ENCODE measurements at regions not wholly inside any gene's neighbourhood (a gene's known extent, or its start where the extent isn't known, plus 50 kb on each side); places are given as distances from the start of the nearest gene placed in this dataset.

DNA sequence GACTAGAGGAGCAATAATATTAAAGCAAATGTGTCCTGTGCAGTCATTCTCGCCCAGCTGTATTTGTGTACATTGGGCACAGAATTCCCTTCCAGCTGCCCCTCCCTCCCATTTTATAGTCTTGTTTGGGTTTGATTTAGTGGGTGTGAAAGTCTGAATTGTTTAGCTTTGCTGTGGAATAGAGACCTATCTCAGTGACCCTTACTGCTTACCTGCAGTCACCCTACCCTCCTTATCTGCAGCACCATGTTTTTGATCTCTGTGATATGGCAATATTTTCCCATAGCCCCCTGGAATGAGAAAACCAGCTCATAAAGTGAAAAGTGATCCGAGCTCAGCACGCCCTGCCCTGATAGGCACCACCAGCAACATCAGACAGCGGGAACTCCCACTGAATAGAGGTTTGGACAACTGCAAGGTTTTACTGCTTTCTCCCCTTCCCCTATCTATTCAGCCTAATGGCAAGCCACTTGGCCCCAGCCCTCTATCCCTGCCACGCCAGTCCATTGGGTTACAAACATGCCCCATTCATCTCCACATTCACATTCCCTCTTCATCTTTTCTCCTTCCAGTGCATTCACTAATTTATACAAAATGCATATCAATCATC, 199.0 kb downstream of the ETS1 start:
- no peak overlapping the region for H3K4me3 ChIP-seq (ENCODE audit: low read depth, low read length)
- TF ChIP-seq, protein P1, sequence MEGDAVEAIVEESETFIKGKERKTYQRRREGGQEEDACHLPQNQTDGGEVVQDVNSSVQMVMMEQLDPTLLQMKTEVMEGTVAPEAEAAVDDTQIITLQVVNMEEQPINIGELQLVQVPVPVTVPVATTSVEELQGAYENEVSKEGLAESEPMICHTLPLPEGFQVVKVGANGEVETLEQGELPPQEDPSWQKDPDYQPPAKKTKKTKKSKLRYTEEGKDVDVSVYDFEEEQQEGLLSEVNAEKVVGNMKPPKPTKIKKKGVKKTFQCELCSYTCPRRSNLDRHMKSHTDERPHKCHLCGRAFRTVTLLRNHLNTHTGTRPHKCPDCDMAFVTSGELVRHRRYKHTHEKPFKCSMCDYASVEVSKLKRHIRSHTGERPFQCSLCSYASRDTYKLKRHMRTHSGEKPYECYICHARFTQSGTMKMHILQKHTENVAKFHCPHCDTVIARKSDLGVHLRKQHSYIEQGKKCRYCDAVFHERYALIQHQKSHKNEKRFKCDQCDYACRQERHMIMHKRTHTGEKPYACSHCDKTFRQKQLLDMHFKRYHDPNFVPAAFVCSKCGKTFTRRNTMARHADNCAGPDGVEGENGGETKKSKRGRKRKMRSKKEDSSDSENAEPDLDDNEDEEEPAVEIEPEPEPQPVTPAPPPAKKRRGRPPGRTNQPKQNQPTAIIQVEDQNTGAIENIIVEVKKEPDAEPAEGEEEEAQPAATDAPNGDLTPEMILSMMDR (IDR thresholded peaks at IDR 0.05; ENCODE audit: low read depth, low read length), result no peak

DNA sequence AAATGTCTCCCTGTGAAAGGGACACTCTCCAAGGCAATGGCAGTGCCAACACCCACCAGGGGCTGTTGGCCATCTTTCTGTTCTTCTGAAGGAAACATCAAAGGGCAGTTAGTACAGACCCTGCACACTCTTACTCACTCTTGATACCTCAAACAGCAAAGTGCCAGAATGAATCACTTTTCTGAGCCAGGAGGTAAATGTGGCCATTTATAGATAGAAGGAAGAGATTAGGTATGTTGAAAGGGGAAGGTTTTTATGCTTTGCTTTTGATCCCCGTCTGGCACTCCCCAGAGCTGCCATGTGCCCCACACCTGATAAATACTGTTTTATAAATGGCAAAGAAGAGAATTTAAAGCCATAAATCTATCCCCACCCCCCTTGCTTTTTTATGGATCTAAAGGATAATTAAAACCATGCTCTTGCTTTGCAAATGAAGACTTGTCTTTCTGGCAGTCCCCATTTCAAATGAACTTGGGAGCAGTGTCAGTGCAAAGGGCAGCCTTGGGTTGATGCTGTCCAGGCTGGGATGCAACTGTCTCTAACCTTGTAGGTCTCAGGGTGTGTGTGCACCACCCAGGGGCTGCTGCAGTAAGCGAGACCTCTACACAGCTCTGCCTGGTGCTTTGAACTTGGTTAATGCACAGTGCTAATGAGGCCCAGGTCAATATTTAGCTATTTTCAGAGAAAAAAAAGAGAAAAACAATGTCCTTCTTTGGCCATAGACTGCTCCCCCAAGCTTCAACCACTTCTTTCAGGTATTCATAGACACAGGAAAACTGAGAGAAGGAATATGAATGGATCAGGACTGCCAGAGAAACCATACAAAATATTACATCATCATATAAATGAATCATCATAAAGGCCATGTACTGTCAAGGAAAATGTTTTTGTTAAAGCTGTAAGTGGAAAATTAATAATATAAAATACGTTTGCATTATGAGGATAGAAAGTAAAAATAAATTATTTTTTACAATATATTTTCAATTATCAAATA, 207.5 kb downstream of the ETS1 start:
- no peak overlapping the region for H3K4me3 ChIP-seq (ENCODE audit: low read depth, low read length)
- TF ChIP-seq, protein P1 (IDR thresholded peaks at IDR 0.05; ENCODE audit: low read depth, low read length), result no peak

DNA sequence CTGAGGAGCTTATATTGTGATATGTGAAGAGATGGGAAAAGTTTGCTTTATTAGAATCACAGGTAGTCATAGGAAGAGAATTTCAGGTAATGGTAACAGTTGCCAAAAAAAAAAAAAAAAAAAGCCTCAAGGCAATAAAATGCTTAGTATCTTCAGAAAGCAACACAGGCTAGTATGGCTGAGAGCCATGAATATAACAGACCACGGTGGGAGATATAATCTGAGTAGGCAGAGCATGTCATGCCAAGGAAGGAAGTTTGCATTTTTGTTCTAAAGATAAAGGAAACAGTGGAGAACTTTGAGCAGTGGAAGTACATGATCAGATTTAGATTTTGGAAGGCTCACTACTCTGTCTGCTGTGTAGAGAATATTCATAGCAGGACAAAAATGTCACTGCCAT, 211.4 kb downstream of the ETS1 start:
- H3K4me3 ChIP-seq (ENCODE audit: low read depth, low read length), result no peak overlapping the region
- TF ChIP-seq, protein P1 (IDR thresholded peaks at IDR 0.05; ENCODE audit: low read depth, low read length), result no peak

DNA sequence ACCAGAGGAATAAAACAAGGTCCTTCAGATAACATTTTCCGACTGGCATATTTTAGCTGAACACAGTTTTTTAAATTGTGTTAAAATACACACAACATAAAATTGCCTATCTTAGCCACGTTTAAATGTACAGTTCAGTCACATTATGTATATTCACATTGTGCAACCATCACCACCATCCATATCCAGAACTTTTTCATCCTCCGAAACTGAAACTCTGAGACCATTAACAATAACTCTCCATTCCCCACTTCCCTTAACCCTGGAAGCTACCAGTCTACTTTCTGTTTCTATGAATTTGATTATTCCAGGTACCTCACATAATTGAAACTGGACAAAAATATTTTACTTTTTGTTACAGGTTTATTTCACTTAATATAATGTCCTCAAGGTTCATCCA, 213.3 kb downstream of the ETS1 start:
- TF ChIP-seq, protein P1 (IDR thresholded peaks at IDR 0.05; ENCODE audit: low read depth, low read length), result no peak
- H3K4me3 ChIP-seq (ENCODE audit: low read depth, low read length), result no peak overlapping the region

DNA sequence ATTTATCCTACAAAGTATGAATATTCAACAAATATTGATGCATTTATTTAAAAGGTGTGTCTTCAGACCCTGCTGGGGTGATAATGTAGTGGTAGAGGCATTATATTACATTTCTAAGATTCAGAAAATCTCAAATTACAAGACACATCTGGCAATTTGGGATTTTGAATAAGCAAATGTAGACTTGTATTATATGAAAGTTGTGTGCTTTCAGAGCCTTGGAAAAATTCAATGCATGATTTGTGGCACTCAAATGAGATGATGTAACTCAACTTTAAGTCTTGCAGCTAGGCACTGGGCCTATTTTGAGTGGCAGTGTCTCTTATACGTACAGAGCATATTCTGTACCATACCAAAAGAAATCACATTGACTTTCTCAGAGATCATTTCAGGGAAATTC, 214.4 kb downstream of the ETS1 start:
- TF ChIP-seq, protein P1 (IDR thresholded peaks at IDR 0.05; ENCODE audit: low read depth, low read length), result no peak
- no peak overlapping the region for H3K4me3 ChIP-seq (ENCODE audit: low read depth, low read length)

DNA sequence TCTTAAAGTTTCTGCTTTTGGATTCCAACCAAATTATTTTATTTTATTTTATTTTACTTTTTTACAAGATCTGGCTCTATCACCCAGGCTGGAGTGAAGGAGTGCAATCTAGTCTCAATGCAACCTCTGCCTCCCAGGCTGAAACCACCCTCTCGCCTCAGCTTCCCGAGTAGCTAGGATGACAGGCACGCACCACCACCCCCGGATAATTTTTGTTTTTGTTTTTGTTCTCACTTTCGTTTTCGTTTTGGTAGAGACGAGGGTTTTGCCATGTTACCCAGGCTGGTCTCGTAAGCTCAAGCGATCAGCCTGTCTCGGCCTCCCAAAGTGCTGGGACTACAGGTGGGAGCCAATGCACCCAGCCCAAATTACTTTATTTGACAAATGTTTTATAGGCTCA, 219.8 kb downstream of the ETS1 start:
- TF ChIP-seq, protein P1 (IDR thresholded peaks at IDR 0.05; ENCODE audit: low read depth, low read length), result no peak

DNA sequence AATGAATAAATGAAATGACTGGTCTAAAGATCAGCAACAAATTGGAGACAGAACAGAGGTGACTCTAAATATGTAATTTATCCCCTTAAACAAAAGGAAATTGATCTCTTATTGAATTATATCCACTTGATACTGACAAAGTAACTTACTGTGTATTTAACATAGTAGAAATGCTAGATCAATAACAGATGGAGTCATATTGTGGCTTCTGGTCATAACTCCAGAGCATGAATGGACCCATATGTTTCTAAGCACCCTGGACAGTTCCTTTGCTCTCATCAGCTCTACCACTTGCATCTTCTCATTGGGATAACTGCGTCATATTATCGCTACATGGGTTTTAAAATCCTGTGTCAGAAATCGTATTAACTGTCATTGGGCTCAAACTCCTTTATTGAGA, 222.3 kb downstream of the ETS1 start:
- TF ChIP-seq, protein P1 (IDR thresholded peaks at IDR 0.05; ENCODE audit: low read depth, low read length), result no peak
- no peak overlapping the region for H3K4me3 ChIP-seq (ENCODE audit: low read depth, low read length)

More for the DNA sequence above, 219.8 kb downstream of the ETS1 start:
- H3K4me3 ChIP-seq (ENCODE audit: low read depth, low read length), result no peak overlapping the region

All from WI38 (cell line).